ENCODE measurements at regions not wholly inside any gene's neighbourhood (a gene's known extent, or its start where the extent isn't known, plus 50 kb on each side); places are given as distances from the start of the nearest gene placed in this dataset.

GRCh38 chr17:54237911-54238515, 415.3 kb downstream of the KIF2B start:
- 56 to 63% (median 58%) methylated on average over 5 of the region's 5 CpGs for WGBS, 3 donors
- DNase-seq = no peak

GRCh38 chr17:54239291-54239690, 416.6 kb downstream of the KIF2B start:
- H3K9me3 ChIP-seq (ENCODE audit: control insufficient read depth in 2 of 2, insufficient read depth in 1 of 2, low read depth in 1 of 2, low read length in 1 of 2) = peaks cover 0 to 4% of the 10 kb centered on the region in 2 donors
- no peaks in the 10 kb centered on the region for H3K36me3 ChIP-seq (ENCODE audit: control insufficient read depth in 3 of 3, insufficient read depth in 2 of 3, low read depth in 1 of 3, low read length in 3 of 3)
- no peak overlapping the region for H3K27ac ChIP-seq (ENCODE audit: low read depth in 1 of 3, low read length in 2 of 3)
- DNase-seq = no peak
- H3K4me3 ChIP-seq (ENCODE audit: low read depth in 1 of 3, low read length in 3 of 3) = no peak overlapping the region
- H3K27me3 ChIP-seq (ENCODE audit: control insufficient read depth in 3 of 3, insufficient read depth in 3 of 3, low read length in 3 of 3) = no peaks in the 10 kb centered on the region
- FAIRE-seq = peak; percentile 30
- H3K4me1 ChIP-seq (ENCODE audit: control insufficient read depth in 3 of 3, insufficient read depth in 2 of 3, low read depth in 1 of 3, low read length in 2 of 3) = no peaks in the 10 kb centered on the region

More at GRCh38 chr17:54237911-54238515, 415.3 kb downstream of the KIF2B start:
- Histone ChIP-seq H3K27me3 (ENCODE audit: control insufficient read depth in 3 of 3, insufficient read depth in 3 of 3, low read length in 3 of 3) (no peaks in the 10 kb centered on the region), H3K9me3 (ENCODE audit: control insufficient read depth in 2 of 2, insufficient read depth in 1 of 2, low read depth in 1 of 2, low read length in 1 of 2) (peaks cover 0 to 4% of the 10 kb centered on the region in 2 donors), H3K36me3 (ENCODE audit: control insufficient read depth in 3 of 3, insufficient read depth in 2 of 3, low read depth in 1 of 3, low read length in 3 of 3) (no peaks in the 10 kb centered on the region), H3K4me1 (ENCODE audit: control insufficient read depth in 3 of 3, insufficient read depth in 2 of 3, low read depth in 1 of 3, low read length in 2 of 3) (no peaks in the 10 kb centered on the region), H3K27ac (ENCODE audit: low read depth in 1 of 3, low read length in 2 of 3) (no peak overlapping the region), H3K4me3 (ENCODE audit: low read depth in 1 of 3, low read length in 3 of 3) (no peak overlapping the region)
- FAIRE-seq = no peak

DNA sequence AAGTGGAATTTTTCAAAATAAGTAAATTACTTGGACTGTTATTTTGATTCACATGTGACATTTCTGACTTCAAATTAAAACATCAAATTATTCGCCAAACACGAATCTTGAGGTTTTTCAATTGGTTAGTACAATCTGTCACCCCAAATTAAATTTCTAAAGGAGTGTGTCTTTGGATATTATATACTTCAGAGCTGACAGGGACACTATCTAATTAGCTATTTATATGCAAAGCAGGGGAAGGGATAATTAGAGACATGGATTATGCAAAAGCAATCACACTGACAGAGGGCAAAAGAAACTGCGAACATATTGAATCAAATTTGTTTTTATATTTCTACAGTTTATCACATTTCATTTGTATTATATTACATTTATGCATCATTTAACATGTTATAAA, 433.0 kb downstream of the KIF2B start:
- no peak for DNase-seq
- no peak overlapping the region for H3K27ac ChIP-seq (ENCODE audit: low read depth in 1 of 3, low read length in 2 of 3)
- H3K4me3 ChIP-seq (ENCODE audit: low read depth in 1 of 3, low read length in 3 of 3) = no peak overlapping the region
- H3K9me3 ChIP-seq (ENCODE audit: control insufficient read depth in 2 of 2, insufficient read depth in 1 of 2, low read depth in 1 of 2, low read length in 1 of 2) = peaks cover 0 to 7% of the 10 kb centered on the region in 2 donors
- no peaks in the 10 kb centered on the region for H3K36me3 ChIP-seq (ENCODE audit: control insufficient read depth in 3 of 3, insufficient read depth in 2 of 3, low read depth in 1 of 3, low read length in 3 of 3)
- H3K27me3 ChIP-seq (ENCODE audit: control insufficient read depth in 3 of 3, insufficient read depth in 3 of 3, low read length in 3 of 3) = no peaks in the 10 kb centered on the region
- WGBS, 3 donors = 79 to 84% (median 84%) methylated on average over 3 of the region's 3 CpGs
- H3K4me1 ChIP-seq (ENCODE audit: control insufficient read depth in 3 of 3, insufficient read depth in 2 of 3, low read depth in 1 of 3, low read length in 2 of 3) = no peaks in the 10 kb centered on the region
- no peak for FAIRE-seq

DNA sequence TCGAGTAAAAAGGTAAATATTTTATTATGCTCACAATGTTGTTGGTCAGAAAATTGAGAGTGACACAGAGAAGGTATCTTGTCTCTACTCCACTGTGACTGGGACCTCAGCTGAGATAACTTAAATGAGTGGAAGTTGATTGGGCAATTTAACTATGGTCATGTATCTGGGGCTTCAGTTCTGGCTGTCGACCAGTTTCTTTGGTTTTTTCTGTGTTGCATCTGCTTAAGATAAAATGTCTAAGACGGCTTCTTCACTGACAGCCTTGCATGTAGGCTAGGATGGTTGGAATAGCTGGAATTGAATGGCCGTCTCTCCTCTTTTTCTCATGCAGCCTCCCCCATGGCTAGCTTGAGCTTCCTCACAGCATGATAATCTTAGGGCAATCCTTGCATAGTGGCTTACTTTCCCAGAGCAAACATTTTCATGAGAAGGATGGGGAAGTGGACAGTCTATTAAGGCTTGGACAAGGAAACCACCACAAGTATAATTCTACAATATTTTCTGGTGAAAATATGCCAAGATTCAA, 433.7 kb downstream of the KIF2B start:
- Histone ChIP-seq H3K27me3 (ENCODE audit: control insufficient read depth in 3 of 3, insufficient read depth in 3 of 3, low read length in 3 of 3) (no peaks in the 10 kb centered on the region), H3K4me3 (ENCODE audit: low read depth in 1 of 3, low read length in 3 of 3) (no peak overlapping the region), H3K4me1 (ENCODE audit: control insufficient read depth in 3 of 3, insufficient read depth in 2 of 3, low read depth in 1 of 3, low read length in 2 of 3) (no peaks in the 10 kb centered on the region), H3K9me3 (ENCODE audit: control insufficient read depth in 2 of 2, insufficient read depth in 1 of 2, low read depth in 1 of 2, low read length in 1 of 2) (peaks cover 0 to 7% of the 10 kb centered on the region in 2 donors), H3K36me3 (ENCODE audit: control insufficient read depth in 3 of 3, insufficient read depth in 2 of 3, low read depth in 1 of 3, low read length in 3 of 3) (no peaks in the 10 kb centered on the region), H3K27ac (ENCODE audit: low read depth in 1 of 3, low read length in 2 of 3) (no peak overlapping the region)
- WGBS, 3 donors = 45 to 51% (median 46%) methylated on average over 4 of the region's 4 CpGs
- FAIRE-seq = no peak
- DNase-seq = no peak

- WGBS, 3 donors = 11 to 29% (median 28%) methylated on average over 2 of the region's 2 CpGs
- H3K4me3 ChIP-seq (ENCODE audit: low read depth in 1 of 3, low read length in 3 of 3) = no peak overlapping the region
- H3K27me3 ChIP-seq (ENCODE audit: control insufficient read depth in 3 of 3, insufficient read depth in 3 of 3, low read length in 3 of 3) = no peaks in the 10 kb centered on the region
- H3K4me1 ChIP-seq (ENCODE audit: control insufficient read depth in 3 of 3, insufficient read depth in 2 of 3, low read depth in 1 of 3, low read length in 2 of 3) = no peaks in the 10 kb centered on the region
- no peak for FAIRE-seq
- no peak overlapping the region for H3K27ac ChIP-seq (ENCODE audit: low read depth in 1 of 3, low read length in 2 of 3)
- DNase-seq = no peak
- H3K36me3 ChIP-seq (ENCODE audit: control insufficient read depth in 3 of 3, insufficient read depth in 2 of 3, low read depth in 1 of 3, low read length in 3 of 3) = no peaks in the 10 kb centered on the region
- H3K9me3 ChIP-seq (ENCODE audit: control insufficient read depth in 2 of 2, insufficient read depth in 1 of 2, low read depth in 1 of 2, low read length in 1 of 2) = peaks cover 0 to 7% of the 10 kb centered on the region in 2 donors
These were observed 434.7 kb downstream of the KIF2B start for GRCh38 chr17:54257440-54257839.

DNA sequence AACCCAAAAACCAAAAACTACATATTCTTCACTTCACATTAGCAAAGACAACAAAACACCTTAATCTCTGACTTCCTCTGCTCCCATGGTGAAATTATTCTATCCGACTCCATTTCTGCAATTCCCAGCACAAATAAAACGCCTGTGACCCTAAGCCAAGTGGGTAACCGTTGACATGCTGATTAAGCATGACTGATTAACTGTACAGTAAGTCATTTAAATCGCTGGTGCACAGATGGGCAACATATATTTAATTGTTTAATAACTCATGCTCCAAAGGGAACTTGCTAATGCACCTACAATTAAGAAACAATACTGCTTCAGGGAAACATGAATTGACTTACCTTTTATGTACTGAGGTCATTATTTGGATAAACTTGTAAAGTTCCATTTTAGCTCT, 436.7 kb downstream of the KIF2B start:
- 44 to 62% (median 55%) methylated on average over 4 of the region's 4 CpGs for WGBS, 3 donors

GRCh38 chr17:54261465-54261864, 438.7 kb downstream of the KIF2B start:
- H3K4me1 ChIP-seq (ENCODE audit: control insufficient read depth in 3 of 3, insufficient read depth in 2 of 3, low read depth in 1 of 3, low read length in 2 of 3) = no peaks in the 10 kb centered on the region
- H3K36me3 ChIP-seq (ENCODE audit: control insufficient read depth in 3 of 3, insufficient read depth in 2 of 3, low read depth in 1 of 3, low read length in 3 of 3) = no peaks in the 10 kb centered on the region
- H3K27me3 ChIP-seq (ENCODE audit: control insufficient read depth in 3 of 3, insufficient read depth in 3 of 3, low read length in 3 of 3) = no peaks in the 10 kb centered on the region
- H3K4me3 ChIP-seq (ENCODE audit: low read depth in 1 of 3, low read length in 3 of 3) = no peak overlapping the region
- FAIRE-seq = no peak
- no peak overlapping the region for H3K27ac ChIP-seq (ENCODE audit: low read depth in 1 of 3, low read length in 2 of 3)
- H3K9me3 ChIP-seq (ENCODE audit: control insufficient read depth in 2 of 2, insufficient read depth in 1 of 2, low read depth in 1 of 2, low read length in 1 of 2) = peaks cover 0 to 5% of the 10 kb centered on the region in 2 donors
- no peak for DNase-seq
- WGBS, 3 donors = 89 to 91% (median 90%) methylated on average over 2 of the region's 2 CpGs

More for the DNA sequence above, 436.7 kb downstream of the KIF2B start:
- H3K4me1 ChIP-seq (ENCODE audit: control insufficient read depth in 3 of 3, insufficient read depth in 2 of 3, low read depth in 1 of 3, low read length in 2 of 3) = no peaks in the 10 kb centered on the region
- no peak overlapping the region for H3K4me3 ChIP-seq (ENCODE audit: low read depth in 1 of 3, low read length in 3 of 3)
- FAIRE-seq (no peak), DNase-seq (no peak)
- H3K27me3 ChIP-seq (ENCODE audit: control insufficient read depth in 3 of 3, insufficient read depth in 3 of 3, low read length in 3 of 3) = no peaks in the 10 kb centered on the region
- no peak overlapping the region for H3K27ac ChIP-seq (ENCODE audit: low read depth in 1 of 3, low read length in 2 of 3)
- H3K36me3 ChIP-seq (ENCODE audit: control insufficient read depth in 3 of 3, insufficient read depth in 2 of 3, low read depth in 1 of 3, low read length in 3 of 3) = no peaks in the 10 kb centered on the region
- H3K9me3 ChIP-seq (ENCODE audit: control insufficient read depth in 2 of 2, insufficient read depth in 1 of 2, low read depth in 1 of 2, low read length in 1 of 2) = peaks cover 0 to under 1% of the 10 kb centered on the region in 2 donors

DNA sequence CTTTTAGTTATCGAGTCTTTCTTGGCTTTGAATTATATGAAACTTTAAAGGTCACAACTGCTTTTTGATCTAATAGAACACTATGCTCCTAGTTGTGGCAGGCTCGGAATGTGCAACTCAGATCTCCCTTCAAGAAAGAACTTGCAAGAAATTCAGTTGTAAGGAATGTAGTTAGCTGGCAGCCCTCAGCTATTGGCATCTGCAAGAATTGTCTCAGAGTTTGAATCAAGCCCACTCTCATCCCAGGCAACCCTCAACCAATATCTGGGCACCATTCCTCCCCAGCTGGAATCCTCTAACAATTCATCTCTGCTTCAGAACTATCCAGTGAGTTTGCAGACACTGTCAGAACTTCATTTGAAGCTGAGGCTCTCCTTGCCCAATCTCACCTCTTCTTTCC, 447.2 kb downstream of the KIF2B start:
- FAIRE-seq (no peak), DNase-seq (no peak)
- Histone ChIP-seq H3K4me3 (ENCODE audit: low read depth in 1 of 3, low read length in 3 of 3) (no peak overlapping the region), H3K27ac (ENCODE audit: low read depth in 1 of 3, low read length in 2 of 3) (no peak overlapping the region), H3K9me3 (ENCODE audit: control insufficient read depth in 2 of 2, insufficient read depth in 1 of 2, low read depth in 1 of 2, low read length in 1 of 2) (peaks cover 0 to 5% of the 10 kb centered on the region in 2 donors), H3K27me3 (ENCODE audit: control insufficient read depth in 3 of 3, insufficient read depth in 3 of 3, low read length in 3 of 3) (no peaks in the 10 kb centered on the region), H3K36me3 (ENCODE audit: control insufficient read depth in 3 of 3, insufficient read depth in 2 of 3, low read depth in 1 of 3, low read length in 3 of 3) (no peaks in the 10 kb centered on the region), H3K4me1 (ENCODE audit: control insufficient read depth in 3 of 3, insufficient read depth in 2 of 3, low read depth in 1 of 3, low read length in 2 of 3) (no peaks in the 10 kb centered on the region)
- WGBS, 3 donors = 75 to 84% (median 84%) methylated on average over 2 of the region's 2 CpGs

DNA sequence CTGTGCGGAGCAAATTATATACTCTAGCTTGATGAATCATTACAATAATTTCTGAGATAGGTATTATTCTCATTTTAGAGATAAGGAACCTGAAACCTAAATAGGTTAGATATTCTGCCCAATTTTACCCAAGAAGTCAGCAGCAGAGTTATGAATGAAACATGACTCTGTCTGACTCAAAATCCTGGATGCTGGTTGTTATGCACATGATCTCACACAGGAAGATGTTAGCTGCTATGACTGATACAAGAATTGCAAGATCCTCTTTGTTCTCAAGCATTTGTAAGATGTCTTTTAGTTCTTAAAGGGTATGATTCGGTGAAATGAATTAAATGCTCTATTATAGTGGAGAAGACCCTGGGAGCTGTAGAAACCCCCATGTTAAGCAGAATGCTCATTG, 447.8 kb downstream of the KIF2B start:
- H3K9me3 ChIP-seq (ENCODE audit: control insufficient read depth in 2 of 2, insufficient read depth in 1 of 2, low read depth in 1 of 2, low read length in 1 of 2) = peaks cover 0 to 4% of the 10 kb centered on the region in 2 donors

More for the DNA sequence above, 447.8 kb downstream of the KIF2B start:
- FAIRE-seq = no peak
- H3K4me3 ChIP-seq (ENCODE audit: low read depth in 1 of 3, low read length in 3 of 3) = no peak overlapping the region
- no peaks in the 10 kb centered on the region for H3K27me3 ChIP-seq (ENCODE audit: control insufficient read depth in 3 of 3, insufficient read depth in 3 of 3, low read length in 3 of 3)
- 82 to 86% (median 85%) methylated on average over 2 of the region's 2 CpGs for WGBS, 3 donors
- no peaks in the 10 kb centered on the region for H3K4me1 ChIP-seq (ENCODE audit: control insufficient read depth in 3 of 3, insufficient read depth in 2 of 3, low read depth in 1 of 3, low read length in 2 of 3)
- no peak overlapping the region for H3K27ac ChIP-seq (ENCODE audit: low read depth in 1 of 3, low read length in 2 of 3)
- no peak for DNase-seq
- H3K36me3 ChIP-seq (ENCODE audit: control insufficient read depth in 3 of 3, insufficient read depth in 2 of 3, low read depth in 1 of 3, low read length in 3 of 3) = no peaks in the 10 kb centered on the region

Measured in small intestine (tissue), 7 donors.